Iris pigment epithelial cell (primary cell): ENCODE measurements at regions not wholly inside any gene's neighbourhood (a gene's known extent, or its start where the extent isn't known, plus 50 kb on each side); places are given as distances from the start of the nearest gene placed in this dataset.
A peak's percentile ranks its signal among the peaks of the same experiment; 100 is the strongest.

Experiments
- DNase-seq: peaks from one replicate; pipeline ENCODE4 v3.0.0-alpha.2; 2011; ENCODE audit warnings: low read depth

GRCh38 chr15:95290176-95290974, 1040.1 kb upstream of the NR2F2 start:
- peak; percentile 27 for DNase-seq

GRCh38 chr15:95291898-95292472, 1038.5 kb upstream of the NR2F2 start:
- peak; percentile 54 for DNase-seq

GRCh38 chr15:95292785-95293450, 1037.6 kb upstream of the NR2F2 start:
- no peak for DNase-seq

DNA sequence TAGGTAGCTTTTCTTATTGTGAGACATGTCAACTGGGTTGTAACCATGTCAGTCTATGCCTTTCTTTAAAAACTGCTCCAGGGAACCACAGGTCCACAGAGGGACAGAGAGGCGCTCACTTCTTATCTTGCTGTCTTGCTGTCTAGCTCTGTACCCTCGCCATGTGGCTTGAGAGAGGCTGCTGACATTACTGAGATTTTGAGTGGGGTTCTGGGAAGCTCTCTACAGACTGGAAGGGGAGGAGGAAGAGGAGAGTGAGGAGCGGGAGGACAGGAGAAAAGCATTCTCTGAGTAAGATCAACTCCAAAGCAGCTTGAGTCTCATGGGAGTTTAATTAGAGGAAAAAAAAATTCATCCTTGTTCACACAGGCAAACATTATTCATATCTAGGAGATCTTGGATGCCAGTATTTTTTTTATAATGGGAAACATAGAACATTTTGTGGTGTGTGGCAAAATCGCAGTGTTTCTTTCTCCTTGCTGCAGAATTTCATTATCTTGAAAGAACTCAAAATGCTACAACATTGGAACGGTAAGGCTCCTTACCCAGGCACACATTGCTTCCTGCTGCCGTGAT, 1037.0 kb upstream of the NR2F2 start:
- no peak for DNase-seq

DNA sequence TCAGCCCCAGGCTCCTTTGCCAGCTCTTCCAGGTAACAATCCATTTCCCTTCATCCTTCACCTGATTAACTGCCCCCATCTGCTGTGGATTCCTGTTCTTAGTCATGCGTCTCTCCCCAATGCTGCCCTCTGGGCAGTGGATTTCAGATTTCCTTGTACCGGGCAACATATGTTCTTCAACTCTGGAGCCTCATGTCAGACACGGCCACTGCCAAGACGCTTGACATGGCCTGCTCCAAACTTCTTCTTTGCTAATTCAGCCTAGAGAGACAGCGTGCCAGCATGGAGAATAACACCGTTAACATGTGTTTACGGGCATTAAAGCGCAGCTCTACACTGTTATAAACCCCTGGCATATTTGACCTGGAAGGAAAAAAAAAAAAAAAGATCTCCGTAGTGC, 1035.1 kb upstream of the NR2F2 start:
- no peak for DNase-seq

GRCh38 chr15:95295896-95296625, 1034.4 kb upstream of the NR2F2 start:
- DNase-seq, result no peak

DNA sequence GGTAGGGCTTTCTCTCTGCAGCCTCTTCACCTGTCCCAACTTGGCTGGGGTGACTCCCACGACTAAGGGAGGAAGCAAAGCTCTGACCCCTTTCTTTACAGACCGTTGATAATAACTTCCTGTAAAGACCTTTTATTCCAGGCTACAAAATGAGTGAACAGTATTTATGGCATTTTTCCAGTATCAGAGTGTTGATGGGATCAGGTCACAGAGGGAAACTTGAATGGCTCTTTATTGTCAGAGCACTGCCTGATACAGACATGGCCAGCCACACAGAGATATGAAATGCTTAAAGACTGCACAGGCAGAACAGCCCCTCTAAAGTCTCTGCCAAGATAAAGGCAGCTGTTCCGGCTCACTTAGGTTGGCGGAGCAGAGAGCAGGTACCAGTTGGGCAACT, 1033.9 kb upstream of the NR2F2 start:
- no peak for DNase-seq

GRCh38 chr15:95298729-95299128, 1031.8 kb upstream of the NR2F2 start:
- no peak for DNase-seq

DNA sequence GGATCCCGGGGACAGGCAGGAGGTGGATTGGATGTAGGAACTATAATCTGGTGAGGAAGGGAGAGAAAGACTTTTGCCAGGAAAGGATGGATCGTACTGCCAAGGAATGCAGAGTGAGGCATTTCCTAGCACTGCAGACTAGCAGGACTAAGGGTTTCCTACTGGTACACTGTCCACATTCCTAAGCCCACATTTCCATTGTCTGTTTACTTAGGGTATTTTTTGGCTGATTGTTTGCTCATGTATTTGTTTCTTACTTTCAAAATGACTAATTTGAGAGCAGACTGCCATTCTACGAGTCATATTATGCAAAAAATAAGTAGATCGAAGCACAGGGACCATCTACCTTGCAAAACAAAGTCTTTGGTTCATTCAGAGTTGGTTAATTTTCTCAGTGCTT, 1029.5 kb upstream of the NR2F2 start:
- DNase-seq, result peak; percentile 45

DNA sequence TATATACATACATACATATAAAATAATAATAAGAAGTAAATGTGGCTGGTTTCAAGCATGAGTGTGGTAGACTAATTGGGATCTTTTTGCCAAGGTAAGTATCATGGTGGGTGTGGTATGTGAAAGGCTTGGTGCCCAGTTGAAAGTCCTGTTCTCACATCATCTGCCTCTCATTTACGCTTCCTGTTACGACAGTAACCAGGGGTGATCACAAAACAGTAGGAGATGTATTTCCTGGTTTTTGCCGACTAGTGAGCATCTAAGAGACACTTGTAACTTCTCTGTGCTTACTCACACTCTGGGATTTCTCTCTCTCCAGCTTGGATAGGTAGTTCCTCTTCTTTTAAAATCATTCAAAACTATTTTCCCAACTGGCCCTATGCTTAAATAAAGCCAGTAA, 1028.3 kb upstream of the NR2F2 start:
- DNase-seq, result no peak

- no peak for DNase-seq
Measured at GRCh38 chr15:95302809-95303208, 1027.7 kb upstream of the NR2F2 start.

GRCh38 chr15:95303713-95304112, 1026.8 kb upstream of the NR2F2 start:
- DNase-seq, result no peak

- peak; percentile 58 for DNase-seq
Measured at GRCh38 chr15:95304151-95304946, 1026.2 kb upstream of the NR2F2 start.

GRCh38 chr15:95304947-95305400, 1025.5 kb upstream of the NR2F2 start:
- no peak for DNase-seq

- no peak for DNase-seq
Measured at GRCh38 chr15:95307115-95307514, 1023.4 kb upstream of the NR2F2 start.

DNA sequence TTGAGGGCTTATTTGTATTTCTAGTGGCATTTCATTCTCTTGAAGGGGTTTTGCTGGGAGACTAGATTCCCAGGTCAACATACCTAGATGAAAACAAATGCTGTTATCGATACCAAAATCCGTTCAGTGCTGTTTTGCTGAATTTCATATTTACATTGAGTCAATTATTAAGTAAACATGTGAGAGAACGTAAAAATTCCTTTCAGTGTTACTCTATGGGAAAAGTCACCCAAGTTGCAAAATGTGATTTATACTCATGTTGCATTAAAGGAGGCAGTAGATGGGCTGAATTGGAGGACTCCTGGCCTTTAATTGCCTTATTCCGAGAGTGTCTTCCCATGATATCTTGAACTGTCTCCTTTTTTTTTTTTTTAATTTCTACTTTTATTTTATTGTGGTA, 1011.3 kb upstream of the NR2F2 start:
- DNase-seq, result no peak

DNA sequence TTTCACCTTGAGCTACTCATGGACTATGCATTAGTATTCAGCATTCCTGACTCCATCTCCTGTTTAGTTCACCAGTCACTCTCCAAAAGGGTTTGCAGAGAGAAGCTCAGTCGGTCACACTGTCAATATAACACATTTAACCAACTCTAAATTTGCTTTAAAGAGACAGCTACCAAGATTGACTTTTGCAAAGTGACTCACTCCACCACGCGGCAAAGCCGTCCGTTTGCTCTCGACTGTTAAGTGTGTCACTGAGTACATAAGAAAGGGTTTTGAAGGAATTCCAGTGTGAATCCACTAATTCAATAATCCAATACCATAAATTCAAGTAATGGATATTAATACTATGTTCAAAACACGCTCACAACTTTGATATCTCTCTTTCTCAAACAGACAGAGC, 1006.7 kb upstream of the NR2F2 start:
- no peak for DNase-seq

DNA sequence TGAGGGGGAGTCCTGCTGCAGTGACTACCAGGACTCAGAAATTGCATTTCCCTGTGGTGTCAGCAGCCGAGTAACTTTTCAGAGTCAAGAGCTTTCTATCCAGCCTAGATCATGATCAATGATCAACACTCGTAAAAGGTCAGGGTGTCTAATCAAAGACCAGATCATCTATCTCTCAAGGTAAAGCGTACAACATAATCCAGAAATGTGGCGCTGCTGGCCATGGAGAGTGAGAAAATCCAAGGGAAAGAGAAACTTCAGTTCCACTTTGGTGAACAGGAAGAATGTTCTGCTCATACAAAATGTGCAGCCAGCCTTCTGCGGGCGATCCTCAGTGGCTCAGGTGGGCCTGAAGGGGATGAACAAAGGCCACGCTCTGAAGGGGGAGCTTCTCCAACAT, 1005.8 kb upstream of the NR2F2 start:
- DNase-seq, result no peak

GRCh38 chr15:95325763-95326404, 1004.6 kb upstream of the NR2F2 start:
- DNase-seq, result peak; percentile 69

DNA sequence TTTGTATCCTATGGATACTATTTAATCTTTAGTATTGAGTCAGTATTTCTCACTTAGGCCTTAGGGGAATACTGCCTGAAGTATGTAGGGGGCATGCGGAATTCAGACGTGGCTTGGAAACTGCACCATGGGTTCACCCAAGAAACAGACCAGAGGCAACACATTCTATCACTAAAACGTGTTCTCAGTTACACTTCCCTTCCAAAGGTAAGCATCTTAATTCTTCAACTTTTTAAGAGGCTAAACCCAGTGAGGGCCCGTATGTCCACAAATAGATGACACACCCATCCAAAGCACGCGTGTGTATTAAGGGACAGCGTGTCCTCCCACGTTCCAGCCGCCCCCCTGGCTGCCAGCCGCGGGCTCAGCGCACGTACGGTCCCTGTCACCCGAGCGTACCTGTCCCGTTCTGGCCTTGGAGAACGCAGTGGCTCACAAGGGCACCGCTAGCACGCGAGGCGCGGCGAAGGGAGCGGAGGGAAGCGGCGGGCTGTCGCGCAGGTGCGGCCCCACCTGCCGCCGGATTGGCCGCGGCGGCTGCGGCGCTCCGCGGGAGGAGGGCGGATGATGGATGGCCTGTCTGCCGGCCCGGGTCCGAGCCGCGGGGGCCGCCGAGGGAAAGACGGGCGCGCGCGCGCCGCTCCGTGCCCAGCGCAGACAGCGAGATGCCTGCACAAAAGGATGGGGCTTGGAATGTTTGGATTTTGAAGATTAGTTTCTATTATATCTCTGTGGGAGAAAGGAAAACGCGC, 1003.9 kb upstream of the NR2F2 start:
- peak; percentile 12 for DNase-seq
